Esophagus muscularis mucosa (tissue), 4 donors: ENCODE measurements at regions not wholly inside any gene's neighbourhood (a gene's known extent, or its start where the extent isn't known, plus 50 kb on each side); places are given as distances from the start of the nearest gene placed in this dataset.

Source experiments
- EP300 ChIP-seq: sonication (generic); formaldehyde crosslinking; IDR thresholded peaks from one replicate; pipeline ENCODE4 v1.6.1; 2017; ENCODE audit warnings: antibody characterized with exemption
- POLR2A ChIP-seq: fragments of 450-650 bp; IDR thresholded peaks from one replicate; pipeline ENCODE4 v1.6.1; 2017; ENCODE audit warnings: antibody characterized with exemption, moderate library complexity, mild to moderate bottlenecking, low read depth
- POLR2AphosphoS5 ChIP-seq, 2 donors: sonication (generic); formaldehyde crosslinking; IDR thresholded peaks; one replicate each; pipeline ENCODE4 v1.6.1; 2017; ENCODE audit warnings: antibody characterized with exemption in 2 of 2
- TF ChIP-seq, protein P1 (sequence below), 3 experiments: fragments of 200-600 bp in 2 of 3; fragments of 450-650 bp in 1 of 3; sonication (generic) in 2 of 3; IDR thresholded peaks; one replicate each; pipeline ENCODE4 v1.5.1; 2017 to 2019; ENCODE audit warnings: antibody characterized with exemption in 3 of 3, mild to moderate bottlenecking in 2 of 3, moderate library complexity in 1 of 3

DNA sequence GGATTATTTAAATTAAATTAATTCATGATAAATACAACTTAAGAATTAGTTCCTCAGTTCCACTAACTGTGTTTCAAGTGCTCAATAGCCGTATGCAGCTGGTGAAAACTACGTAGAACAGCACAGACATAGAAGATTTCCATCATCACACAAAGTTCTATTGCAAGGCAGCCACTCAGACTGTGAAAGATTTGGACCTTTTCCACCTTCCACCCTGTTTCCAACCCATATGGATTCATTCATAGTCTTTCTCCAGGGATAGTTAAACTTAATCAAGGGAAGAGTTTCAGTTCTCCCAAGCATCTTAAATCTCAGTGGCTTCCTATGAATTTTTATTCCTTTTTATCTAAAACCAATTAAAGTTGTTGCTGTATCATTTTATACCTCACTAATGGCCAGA, 2030.8 kb downstream of the SUCLG1 start:
- TF ChIP-seq, protein P1, sequence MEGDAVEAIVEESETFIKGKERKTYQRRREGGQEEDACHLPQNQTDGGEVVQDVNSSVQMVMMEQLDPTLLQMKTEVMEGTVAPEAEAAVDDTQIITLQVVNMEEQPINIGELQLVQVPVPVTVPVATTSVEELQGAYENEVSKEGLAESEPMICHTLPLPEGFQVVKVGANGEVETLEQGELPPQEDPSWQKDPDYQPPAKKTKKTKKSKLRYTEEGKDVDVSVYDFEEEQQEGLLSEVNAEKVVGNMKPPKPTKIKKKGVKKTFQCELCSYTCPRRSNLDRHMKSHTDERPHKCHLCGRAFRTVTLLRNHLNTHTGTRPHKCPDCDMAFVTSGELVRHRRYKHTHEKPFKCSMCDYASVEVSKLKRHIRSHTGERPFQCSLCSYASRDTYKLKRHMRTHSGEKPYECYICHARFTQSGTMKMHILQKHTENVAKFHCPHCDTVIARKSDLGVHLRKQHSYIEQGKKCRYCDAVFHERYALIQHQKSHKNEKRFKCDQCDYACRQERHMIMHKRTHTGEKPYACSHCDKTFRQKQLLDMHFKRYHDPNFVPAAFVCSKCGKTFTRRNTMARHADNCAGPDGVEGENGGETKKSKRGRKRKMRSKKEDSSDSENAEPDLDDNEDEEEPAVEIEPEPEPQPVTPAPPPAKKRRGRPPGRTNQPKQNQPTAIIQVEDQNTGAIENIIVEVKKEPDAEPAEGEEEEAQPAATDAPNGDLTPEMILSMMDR (IDR thresholded peaks at IDR 0.05): no peak
- no peak for TF ChIP-seq POLR2AphosphoS5 (IDR thresholded peaks at IDR 0.05)
- no peak for TF ChIP-seq POLR2A
- no peak for TF ChIP-seq EP300
